ENCODE measurements at regions not wholly inside any gene's neighbourhood (a gene's known extent, or its start where the extent isn't known, plus 50 kb on each side); places are given as distances from the start of the nearest gene placed in this dataset.

DNA sequence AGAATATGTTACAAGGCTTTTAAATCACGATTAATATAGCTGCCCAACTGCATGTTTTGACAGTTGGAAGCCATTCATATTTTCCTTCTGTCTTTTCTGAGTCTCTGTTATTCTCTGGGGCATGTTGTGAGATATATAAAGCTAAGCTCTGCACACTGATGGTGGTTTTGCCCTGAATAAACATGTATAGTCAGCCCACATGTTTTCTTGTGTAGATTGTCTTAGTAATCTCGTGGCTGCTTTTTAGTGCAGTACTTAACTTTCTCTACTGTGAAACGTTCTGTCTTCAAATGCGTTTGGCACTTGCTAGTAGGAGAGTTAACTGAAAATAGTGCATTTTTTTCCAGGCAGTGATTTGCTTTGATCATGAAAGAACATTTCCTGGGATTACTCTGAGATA lies 268.5 kb downstream of the DNAJB9 start:
- TF ChIP-seq CTCF (IDR thresholded peaks at IDR 0.05; ENCODE audit: insufficient read depth, low read length): no peak
- no peak for TF ChIP-seq POLR2AphosphoS5 (IDR thresholded peaks at IDR 0.05; ENCODE audit: low read depth)
- TF ChIP-seq GABPA (IDR thresholded peaks at IDR 0.05; ENCODE audit: low read depth): no peak
- TF ChIP-seq REST (IDR thresholded peaks at IDR 0.05; ENCODE audit: insufficient replicate concordance, low read depth): no peak

Data from HL-60 (cell line).